ENCODE measurements at regions not wholly inside any gene's neighbourhood (a gene's known extent, or its start where the extent isn't known, plus 50 kb on each side); places are given as distances from the start of the nearest gene placed in this dataset.
A peak's percentile ranks its signal among the peaks of the same experiment; 100 is the strongest.

DNA sequence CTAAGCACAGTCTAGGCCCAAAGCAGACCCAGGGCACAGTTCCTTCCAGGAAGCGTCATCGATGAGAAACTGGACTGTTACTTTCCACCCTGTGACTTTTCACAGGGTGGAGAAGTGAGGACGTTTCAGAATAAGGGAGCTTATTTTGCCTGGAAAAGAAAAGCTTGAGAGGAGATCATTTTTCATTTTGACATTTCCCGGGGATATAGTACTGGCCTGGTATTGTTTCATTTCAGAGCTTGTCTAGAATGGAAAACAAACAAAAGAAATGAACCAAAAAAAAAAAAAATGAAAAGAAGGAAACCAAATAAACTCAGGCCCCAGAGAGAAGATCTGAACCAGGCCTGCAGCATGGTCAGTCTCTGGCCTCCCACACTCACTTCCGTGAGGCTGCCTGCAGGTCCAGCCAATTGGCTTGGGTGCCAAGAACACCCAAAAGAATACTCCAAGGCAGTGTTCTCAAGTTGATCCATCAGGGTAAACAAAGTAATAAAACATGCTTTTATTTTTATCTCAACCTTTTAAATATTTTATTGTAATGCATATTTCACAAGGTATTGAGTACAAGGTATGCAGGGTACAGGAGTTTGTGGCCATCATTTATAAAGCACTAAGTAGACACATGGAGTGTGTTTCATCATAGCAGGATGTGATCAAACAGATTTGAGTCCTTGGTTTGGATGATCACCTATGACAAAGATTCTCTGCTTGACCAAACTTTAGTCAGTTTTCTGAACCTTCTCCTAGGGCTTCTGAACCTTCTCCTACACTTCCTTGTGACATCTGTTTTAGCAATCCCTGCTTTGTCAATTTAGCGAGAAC lies 176.9 kb upstream of the GGTLC1 start:
- DNase-seq = no peak

GRCh38 chr20:24164360-24164759 lies 175.8 kb upstream of the GGTLC1 start:
- DNase-seq = no peak

DNA sequence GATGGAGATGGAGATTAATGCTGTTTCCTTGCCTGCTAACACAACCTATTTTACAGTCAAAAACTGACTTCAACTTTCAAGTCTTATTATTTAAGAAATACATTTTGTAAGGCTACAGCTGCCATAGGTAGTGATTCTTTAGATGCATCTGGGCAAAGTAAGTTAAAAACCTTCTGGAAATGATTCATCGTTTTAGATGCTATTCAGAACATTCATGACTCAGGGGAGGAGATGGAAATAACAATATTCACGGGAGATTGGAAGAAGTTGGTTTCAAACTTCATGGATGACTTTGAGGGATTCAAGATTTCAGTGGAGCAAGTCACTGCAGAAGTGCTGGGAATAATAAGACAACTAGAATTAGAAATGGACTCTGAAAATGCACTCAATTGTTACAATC lies 174.9 kb upstream of the GGTLC1 start:
- no peak for DNase-seq

DNA sequence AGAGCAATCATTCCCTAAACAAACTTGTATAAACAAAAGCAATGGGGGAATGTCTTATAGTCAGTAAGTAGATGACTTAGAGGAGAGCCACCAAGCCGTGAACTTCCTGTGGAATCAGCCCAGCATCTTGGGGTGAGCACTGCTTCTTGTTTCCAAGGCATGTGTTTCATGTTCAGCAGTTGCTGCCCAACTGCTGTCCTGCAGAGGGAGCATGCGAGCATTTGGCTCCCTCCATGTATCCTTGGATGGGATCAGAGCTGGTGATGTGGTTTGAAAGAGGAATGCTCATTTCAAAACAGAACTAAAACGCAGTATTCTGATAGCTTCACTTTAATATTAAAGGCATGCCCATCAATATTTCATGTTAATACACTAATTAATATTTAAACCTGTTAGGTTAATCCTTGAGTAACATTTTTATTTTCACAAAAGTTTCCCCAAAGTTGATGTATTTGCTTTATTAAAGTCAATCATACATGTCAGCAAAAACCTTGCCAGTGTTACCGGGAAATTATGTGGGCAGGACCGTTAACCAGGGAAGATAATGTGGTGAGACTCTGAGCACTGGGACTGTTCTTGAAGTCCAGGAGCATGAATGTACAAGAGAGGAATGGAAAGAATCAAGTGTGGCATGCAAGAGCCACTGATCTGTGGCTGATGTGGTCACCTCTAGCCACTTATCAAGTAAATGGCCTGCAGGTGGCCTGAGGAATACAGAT lies 172.1 kb upstream of the GGTLC1 start:
- peak; percentile 34 for DNase-seq

DNA sequence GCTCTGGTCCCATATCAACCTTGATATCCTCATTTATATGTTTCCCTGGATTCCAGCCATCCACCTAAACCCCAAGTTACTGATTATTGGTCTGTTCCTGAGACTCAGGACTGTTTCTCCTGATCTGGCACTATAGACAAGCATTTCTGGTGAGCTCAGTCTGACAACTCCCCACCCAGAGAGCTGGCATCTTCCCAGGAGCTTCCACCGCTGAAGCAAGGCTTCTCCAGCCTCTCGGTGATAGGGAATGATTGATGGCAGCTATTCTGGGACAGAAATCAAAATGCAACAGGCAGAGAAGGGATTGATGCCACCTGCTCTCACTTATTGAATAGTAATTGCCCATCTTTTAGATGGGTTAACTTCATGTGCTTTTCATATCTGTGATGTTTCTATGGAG lies 169.7 kb upstream of the GGTLC1 start:
- no peak for DNase-seq

DNA sequence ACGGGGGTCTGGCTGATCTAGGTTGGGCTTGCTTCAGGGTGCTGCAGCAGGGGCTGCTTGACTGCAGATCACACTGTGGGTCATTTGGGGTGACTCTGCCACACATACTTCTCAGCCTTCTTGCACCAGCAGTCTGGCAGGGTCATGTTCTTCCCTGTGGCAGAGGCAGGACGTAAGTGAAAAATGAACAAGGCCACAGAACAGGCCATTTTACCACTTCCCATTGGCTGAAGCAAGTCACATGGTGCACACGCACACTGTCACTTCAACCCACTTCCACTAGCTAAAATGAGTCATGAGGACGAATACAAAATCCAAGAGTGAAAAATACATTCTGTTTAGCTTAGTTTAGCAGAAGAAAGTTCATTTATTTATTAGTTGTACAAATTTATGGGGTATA lies 168.6 kb upstream of the GGTLC1 start:
- no peak for DNase-seq

- DNase-seq = no peak
Measured at GRCh38 chr20:24153101-24154040, 164.8 kb upstream of the GGTLC1 start.

DNA sequence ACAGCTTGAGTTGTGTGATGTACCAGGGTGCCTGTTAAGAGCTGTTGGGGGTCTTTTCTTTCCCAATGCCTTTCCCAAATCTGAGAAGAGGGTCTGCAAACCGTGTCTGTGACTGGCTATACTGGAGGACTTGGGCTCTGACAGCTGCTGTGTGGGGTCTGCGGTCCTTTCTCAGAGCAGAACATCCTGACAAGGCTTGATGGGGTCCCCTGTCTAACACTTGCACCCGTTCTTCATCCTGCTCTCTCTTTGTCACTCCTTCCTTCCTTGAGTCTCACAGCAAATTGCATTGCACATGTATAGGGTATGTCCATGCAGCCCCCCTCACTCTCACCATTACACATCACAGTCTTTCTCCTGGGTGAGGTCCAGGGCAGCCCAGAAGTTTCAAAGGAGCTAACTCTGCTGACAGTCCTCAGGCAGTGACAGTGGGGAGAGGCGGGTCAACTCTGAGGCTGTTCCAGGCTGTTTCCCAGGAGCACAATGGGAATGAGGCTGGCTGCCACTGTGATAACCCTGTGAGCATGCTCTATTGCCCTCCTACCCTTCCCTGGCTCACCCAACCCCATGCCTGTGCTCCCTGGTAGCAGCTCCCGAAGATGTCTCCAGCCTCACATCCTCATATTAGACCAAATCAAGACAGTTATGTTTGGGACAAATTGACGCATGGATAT lies 163.2 kb upstream of the GGTLC1 start:
- no peak for DNase-seq

DNA sequence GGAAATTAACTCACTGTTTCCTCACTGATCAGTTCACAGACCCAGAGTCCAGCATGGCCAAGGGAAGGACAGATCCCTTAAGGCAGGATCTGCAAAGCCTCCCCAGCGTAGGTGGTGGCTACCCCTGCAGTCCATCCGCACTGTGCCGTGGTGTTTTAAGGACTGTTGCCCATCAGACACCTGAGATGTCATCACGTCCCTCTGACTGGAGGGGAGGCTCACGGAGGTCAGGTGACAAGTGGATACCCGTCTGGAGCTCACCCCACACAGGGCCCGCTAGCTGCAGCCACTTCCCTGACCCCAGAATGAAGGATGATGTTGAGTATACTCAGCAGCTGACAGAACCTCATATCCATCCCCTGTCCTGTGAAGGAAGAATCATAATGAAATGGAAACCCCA lies 161.8 kb upstream of the GGTLC1 start:
- no peak for DNase-seq

GRCh38 chr20:24149881-24150307 lies 161.3 kb upstream of the GGTLC1 start:
- DNase-seq = peak; percentile 4

DNA sequence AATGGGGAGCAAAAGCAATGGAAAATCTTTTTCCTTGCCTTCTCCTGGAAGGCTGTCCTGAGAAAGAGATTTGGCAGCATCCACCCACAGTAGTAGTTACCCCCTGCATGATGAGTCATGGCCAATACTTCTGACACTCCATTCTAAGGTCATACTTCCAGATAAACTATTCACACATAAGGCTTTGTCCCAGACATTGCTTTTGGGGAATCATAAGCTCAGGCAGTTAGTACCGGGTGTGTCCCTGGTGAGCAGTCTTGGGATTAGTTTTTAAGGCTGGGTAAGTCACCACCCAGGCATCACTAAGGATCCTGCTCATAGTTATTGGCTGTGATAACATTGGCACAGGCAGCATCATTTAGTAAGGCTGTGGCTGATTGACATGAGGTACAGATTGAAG lies 160.6 kb upstream of the GGTLC1 start:
- no peak for DNase-seq

DNA sequence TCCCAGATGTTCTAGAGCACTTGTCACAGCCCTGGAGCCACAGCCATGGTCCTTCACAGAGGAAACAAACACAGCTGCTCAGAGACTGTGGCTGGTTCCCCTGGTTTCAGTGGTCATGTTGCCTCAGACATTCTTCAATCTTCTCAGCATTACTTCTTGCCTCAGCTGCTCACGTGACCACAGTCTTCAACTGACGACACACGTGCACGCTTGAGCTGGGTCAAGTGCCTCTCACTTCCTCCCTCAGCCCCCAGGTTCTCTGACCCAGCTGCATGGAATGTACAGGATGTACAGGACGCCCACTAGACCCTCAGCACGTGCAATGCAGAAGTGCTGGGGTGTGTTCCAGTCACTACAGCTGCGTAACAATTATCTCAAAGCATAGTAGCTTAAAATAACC lies 159.8 kb upstream of the GGTLC1 start:
- DNase-seq = no peak

DNA sequence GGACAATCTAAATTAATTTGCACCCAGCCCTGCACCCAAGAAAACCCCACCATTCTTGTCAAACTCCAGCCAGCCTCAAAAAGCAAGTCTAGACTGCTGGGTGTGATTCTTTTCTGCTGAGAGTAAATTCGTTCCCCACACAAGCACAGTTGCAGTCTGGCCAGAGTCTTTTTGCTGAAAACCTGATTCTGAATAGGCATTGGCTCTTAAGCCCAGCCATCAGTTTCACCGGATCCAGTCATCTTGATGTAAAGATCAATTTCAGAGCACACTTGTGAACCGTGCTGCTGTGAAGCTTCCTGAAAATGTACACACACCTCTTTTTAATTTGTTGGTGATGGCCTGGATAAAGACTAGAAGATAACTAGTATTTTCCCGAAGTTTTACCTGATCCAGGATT lies 159.4 kb upstream of the GGTLC1 start:
- DNase-seq = no peak

DNA sequence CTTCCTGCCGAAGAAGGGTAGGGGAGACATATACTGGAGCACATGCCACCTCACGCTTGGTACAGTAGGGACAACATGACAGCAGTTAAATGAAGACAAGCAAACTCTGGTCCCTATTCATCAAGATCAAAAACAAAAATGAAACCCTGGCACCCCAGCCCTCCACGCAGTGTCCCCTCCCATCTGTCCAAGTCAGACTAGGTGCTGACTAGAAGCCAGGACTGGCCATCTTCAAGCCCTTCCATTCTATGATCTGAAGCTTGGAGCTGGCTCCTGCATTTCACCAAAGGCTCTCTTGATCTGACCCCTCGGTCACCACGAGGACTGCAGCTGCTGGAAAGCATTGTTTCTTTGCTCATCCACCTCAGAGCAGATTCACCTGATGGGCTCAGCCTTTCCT lies 158.9 kb upstream of the GGTLC1 start:
- DNase-seq = no peak

GRCh38 chr20:24146231-24146634 lies 157.7 kb upstream of the GGTLC1 start:
- no peak for DNase-seq

- DNase-seq = no peak
Measured at GRCh38 chr20:24144371-24144770, 155.8 kb upstream of the GGTLC1 start.

DNA sequence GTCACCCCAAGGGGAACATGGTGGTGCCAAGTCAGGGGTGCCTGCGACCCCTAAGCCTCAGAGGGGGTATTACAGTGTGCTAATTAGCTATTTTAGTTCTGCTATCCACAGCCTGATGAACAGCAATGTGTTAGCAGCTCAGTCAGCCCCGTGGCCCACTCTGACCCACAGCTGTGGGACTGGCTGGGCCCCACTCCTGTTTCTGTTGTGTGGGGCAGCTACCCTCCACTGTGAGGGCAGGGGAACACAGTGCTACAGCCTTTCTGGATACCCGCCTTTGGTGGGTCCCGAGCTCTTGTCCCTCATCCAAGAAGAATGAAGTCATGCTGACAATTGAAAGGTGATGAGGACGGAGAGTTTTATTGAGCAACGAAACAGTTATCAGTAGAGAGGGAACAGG lies 152.5 kb upstream of the GGTLC1 start:
- no peak for DNase-seq

DNA sequence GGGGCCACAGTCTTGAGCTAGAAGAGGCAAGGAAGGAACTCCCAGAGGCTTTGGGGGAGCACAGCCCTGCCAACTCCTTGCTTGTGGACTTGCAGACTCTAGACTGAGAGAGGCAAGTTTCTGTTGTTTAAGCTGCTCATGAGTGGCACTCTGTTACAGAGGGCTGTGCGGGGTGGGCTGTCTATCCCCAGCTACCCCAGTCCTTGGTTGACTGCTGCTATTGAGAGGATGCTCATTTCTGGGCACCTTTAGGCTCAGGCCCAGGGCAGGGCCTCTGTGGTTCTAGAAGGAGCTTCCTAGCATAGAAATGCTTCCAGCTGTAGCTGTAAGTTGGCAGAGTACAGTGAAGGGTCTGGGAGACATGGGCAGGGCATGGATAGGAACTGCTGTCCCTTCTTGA lies 151.3 kb upstream of the GGTLC1 start:
- DNase-seq = no peak

DNA sequence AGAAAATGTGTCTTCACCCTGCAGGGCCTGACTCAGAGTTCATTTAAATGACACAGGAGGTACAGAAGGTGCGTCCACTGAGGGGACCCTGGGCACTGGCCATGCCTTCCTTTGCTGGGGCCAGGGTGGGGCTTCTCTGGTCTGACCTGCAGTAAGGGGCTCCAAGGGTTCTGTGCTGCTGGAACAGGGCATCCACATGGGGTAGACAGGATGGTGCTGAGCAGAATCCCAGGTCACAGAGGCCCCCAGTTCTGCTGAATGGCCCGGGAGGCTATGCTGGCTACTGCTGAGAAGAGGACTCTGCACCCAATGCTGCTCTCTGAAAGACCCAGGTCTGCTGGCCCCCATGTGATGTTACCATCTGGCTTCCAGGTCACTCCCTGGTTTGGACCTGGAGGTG lies 150.4 kb upstream of the GGTLC1 start:
- no peak for DNase-seq

GRCh38 chr20:24138196-24138857 lies 149.7 kb upstream of the GGTLC1 start:
- no peak for DNase-seq

- no peak for DNase-seq
Measured at GRCh38 chr20:24136659-24137246, 148.2 kb upstream of the GGTLC1 start.

DNA sequence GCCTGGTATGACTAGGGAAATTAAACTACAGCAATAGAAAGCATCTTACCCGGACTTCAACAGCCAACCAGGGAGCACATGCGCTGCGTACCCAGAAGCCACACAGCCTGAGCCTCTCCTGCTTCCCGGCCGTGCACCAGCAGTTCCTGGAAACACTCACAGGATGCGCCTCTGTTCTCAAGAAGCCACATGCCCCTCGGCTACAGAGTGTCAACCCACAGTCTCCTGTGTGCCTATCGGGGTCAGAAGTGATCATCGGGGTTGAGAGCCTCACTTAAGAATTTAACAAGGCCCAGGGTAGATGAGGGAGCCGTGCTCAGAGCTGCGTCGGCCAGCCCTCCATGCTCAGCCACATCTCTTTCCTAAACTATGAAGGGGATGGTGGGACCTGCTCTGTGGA lies 147.2 kb upstream of the GGTLC1 start:
- DNase-seq = no peak

All from NCI-H69 (cell line).